ENCODE measurements at regions not wholly inside any gene's neighbourhood (a gene's known extent, or its start where the extent isn't known, plus 50 kb on each side); places are given as distances from the start of the nearest gene placed in this dataset.

GRCh38 chr1:232522189-232522588, 107.7 kb downstream of the SIPA1L2 start:
- TF ChIP-seq, protein P1, sequence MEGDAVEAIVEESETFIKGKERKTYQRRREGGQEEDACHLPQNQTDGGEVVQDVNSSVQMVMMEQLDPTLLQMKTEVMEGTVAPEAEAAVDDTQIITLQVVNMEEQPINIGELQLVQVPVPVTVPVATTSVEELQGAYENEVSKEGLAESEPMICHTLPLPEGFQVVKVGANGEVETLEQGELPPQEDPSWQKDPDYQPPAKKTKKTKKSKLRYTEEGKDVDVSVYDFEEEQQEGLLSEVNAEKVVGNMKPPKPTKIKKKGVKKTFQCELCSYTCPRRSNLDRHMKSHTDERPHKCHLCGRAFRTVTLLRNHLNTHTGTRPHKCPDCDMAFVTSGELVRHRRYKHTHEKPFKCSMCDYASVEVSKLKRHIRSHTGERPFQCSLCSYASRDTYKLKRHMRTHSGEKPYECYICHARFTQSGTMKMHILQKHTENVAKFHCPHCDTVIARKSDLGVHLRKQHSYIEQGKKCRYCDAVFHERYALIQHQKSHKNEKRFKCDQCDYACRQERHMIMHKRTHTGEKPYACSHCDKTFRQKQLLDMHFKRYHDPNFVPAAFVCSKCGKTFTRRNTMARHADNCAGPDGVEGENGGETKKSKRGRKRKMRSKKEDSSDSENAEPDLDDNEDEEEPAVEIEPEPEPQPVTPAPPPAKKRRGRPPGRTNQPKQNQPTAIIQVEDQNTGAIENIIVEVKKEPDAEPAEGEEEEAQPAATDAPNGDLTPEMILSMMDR (IDR thresholded peaks at IDR 0.05) = no peak
- no peak for TF ChIP-seq ZFX (IDR thresholded peaks at IDR 0.05; ENCODE audit: borderline replicate concordance)

All from 22Rv1 (cell line).